ENCODE measurements at regions not wholly inside any gene's neighbourhood (a gene's known extent, or its start where the extent isn't known, plus 50 kb on each side); places are given as distances from the start of the nearest gene placed in this dataset.

- no peak for DNase-seq
Observed at GRCh38 chr17:34736611-34737010, 157.2 kb downstream of the TMEM132E start.

- no peak for DNase-seq
Observed at GRCh38 chr17:34733333-34733732, 154.0 kb downstream of the TMEM132E start.

- DNase-seq: no peak
Observed at GRCh38 chr17:34730816-34731215, 151.4 kb downstream of the TMEM132E start.

GRCh38 chr17:34728771-34729310 lies 149.5 kb downstream of the TMEM132E start:
- no peak for DNase-seq

- DNase-seq: no peak
Observed at GRCh38 chr17:34727601-34728000, 148.2 kb downstream of the TMEM132E start.

- DNase-seq: no peak
Observed at GRCh38 chr17:34726536-34727384, 147.4 kb downstream of the TMEM132E start.

GRCh38 chr17:34725725-34726124 lies 146.3 kb downstream of the TMEM132E start:
- peak in 1 of 2 donors; percentile 3 for DNase-seq

- DNase-seq: no peak
Observed at GRCh38 chr17:34725008-34725407, 145.6 kb downstream of the TMEM132E start.

GRCh38 chr17:34723875-34724274 lies 144.5 kb downstream of the TMEM132E start:
- DNase-seq: no peak

- DNase-seq: no peak
Observed at GRCh38 chr17:34721326-34721725, 141.9 kb downstream of the TMEM132E start.

- no peak for DNase-seq
Observed at GRCh38 chr17:34720760-34721159, 141.4 kb downstream of the TMEM132E start.

- no peak for DNase-seq
Observed at GRCh38 chr17:34719569-34719968, 140.2 kb downstream of the TMEM132E start.

GRCh38 chr17:34717092-34717491 lies 137.7 kb downstream of the TMEM132E start:
- DNase-seq: no peak

GRCh38 chr17:34716291-34716690 lies 136.9 kb downstream of the TMEM132E start:
- DNase-seq: no peak

GRCh38 chr17:34715504-34715903 lies 136.1 kb downstream of the TMEM132E start:
- DNase-seq: no peak

- DNase-seq: no peak
Observed at GRCh38 chr17:34714475-34715410, 135.4 kb downstream of the TMEM132E start.

- DNase-seq: no peak
Observed at GRCh38 chr17:34713687-34714086, 134.3 kb downstream of the TMEM132E start.

- no peak for DNase-seq
Observed at GRCh38 chr17:34712481-34713195, 133.3 kb downstream of the TMEM132E start.

- DNase-seq: no peak
Observed at GRCh38 chr17:34711646-34712045, 132.3 kb downstream of the TMEM132E start.

GRCh38 chr17:34710226-34710625 lies 130.8 kb downstream of the TMEM132E start:
- DNase-seq: no peak

- no peak for DNase-seq
Observed at GRCh38 chr17:34709158-34709754, 129.9 kb downstream of the TMEM132E start.

- DNase-seq: peak in 1 of 2 donors; percentile 7
Observed at GRCh38 chr17:34706029-34706428, 126.6 kb downstream of the TMEM132E start.

Measured in inflammatory macrophage (primary cell).